Midbrain (tissue), 1 donor: ENCODE measurements at regions not wholly inside any gene's neighbourhood (a gene's known extent, or its start where the extent isn't known, plus 50 kb on each side); places are given as distances from the start of the nearest gene placed in this dataset.

ENCODE experiments used
- DNase-seq: peaks from one replicate; lab custom pipeline; 2025; lab: John Stamatoyannopoulos, UW

DNA sequence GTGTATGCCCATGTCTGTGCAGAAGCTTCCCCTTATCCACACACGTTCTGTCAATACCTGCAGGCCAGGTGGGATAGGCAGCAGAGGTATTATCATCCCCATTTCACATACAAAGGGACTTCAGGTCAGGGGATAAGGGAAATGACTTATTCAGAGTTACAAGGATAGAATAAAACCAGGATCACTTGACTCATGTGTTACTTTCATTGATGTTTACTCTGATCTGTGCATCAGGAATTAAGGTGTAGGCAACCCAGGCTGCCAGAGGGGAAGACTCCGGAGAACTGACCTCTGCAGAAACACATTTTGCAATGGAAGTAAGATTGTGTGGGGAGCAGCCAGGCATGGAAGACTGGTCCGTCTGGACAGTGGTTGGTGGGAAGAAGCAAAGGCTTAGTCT, 74.2 kb upstream of the FSTL4 start:
- no peak for DNase-seq

GRCh38 chr5:133685402-133686018, 73.2 kb upstream of the FSTL4 start:
- no peak for DNase-seq

DNA sequence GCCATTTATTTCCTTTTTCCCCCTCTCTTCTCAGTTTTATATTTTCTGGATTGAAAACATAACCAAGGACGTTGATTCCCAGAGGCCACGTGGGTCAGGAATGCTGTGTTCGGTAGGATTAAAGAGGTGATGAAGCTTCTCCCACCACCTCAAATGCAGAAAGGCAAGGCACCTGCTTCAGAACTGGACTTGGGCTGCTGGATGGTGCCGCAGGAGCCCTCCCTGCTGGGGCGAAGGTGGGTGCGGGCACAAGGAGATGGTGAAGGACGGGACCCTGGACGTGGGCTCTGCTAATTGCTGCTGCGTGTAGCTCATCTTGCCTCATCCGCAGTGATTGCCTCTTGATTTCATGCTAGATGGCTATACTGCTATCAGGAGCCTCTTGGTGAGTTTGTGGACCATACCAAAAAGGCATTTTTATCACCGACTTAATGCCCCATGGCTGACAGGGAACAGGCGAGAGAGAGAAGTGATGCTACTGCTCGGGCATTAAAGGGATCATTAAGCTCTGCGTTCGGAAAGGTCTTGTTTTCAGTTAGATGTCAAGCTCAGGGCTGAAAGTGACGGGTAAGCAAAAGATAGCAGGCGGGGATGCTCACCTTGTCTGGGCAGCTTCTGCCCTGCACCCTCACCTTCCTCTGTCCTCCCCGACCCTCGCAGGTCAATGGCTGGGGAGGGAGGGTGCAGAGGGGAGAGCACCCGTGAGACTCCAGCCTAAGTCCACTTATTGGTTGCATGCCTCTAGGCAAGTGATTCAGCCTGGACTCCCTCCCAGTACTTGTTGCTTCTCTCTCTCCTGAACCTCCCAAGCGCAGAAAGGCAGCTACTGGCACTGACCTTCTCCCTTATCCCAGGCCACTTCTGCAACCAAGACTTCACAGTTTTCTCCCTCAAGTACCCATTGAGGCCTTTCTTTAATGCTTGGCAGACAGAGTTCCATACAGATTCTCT, 71.6 kb upstream of the FSTL4 start:
- no peak for DNase-seq

GRCh38 chr5:133682451-133682850, 70.1 kb upstream of the FSTL4 start:
- no peak for DNase-seq

- DNase-seq: no peak
Measured at GRCh38 chr5:133681896-133682295, 69.6 kb upstream of the FSTL4 start.

DNA sequence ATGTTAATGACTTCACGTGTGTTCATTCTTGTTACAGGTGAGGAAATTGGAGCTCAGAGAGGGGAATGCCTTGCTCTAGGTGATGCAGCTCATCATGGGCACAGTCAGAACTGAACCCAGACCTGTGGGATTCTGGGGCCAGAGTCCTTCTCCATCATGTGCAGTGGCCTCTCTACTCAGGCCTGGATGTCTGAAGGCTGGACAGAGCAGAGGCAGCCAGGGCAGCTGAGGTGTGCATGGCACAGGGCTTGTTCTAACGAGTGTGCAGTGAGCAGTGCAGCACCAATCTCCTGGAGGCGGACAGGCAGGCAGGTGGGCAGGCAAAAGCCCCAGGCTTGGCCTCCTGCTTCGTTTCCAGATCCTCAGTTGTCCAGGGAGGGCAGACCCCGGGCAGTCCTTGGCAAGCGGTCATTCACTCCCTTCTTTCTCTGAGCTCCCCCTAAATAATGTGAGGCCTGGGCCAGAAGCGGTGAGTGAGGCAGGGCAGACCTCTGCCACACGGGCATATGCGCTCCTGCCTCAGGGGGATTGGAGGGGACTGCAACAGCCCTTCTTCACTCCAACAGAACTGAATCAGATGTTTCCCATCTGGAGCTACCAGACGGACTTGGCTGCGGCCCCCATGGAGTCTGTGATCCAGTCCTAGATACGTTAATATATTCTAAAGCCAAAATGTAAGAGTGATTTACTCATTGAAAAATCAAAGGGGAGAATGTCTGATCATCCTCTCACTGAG, 68.7 kb upstream of the FSTL4 start:
- no peak for DNase-seq

- no peak for DNase-seq
Measured at GRCh38 chr5:133679534-133679933, 67.2 kb upstream of the FSTL4 start.

GRCh38 chr5:133675376-133676154, 63.2 kb upstream of the FSTL4 start:
- no peak for DNase-seq

GRCh38 chr5:133670336-133670735, 58.0 kb upstream of the FSTL4 start:
- DNase-seq: no peak

DNA sequence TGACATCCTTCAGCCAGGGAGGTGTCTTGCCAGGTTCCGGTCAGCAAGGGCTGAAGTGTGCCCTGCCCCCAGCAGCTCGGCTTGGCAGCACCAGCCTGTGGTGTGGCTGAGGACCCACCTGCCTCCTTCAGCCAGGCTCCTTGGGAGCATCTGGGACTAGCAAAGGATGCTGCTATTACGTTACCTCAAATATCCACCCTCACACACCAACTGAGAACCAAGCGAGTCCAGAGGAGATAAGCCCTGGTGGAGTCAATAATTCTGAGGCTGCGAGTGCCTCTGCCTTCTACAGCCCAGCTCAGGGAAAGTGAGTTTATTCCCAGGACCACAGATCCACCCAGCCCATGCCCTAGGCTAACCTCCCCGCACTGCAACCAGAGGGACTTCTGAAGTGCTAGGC, 57.1 kb upstream of the FSTL4 start:
- DNase-seq: no peak

GRCh38 chr5:133668458-133668857, 56.1 kb upstream of the FSTL4 start:
- no peak for DNase-seq

DNA sequence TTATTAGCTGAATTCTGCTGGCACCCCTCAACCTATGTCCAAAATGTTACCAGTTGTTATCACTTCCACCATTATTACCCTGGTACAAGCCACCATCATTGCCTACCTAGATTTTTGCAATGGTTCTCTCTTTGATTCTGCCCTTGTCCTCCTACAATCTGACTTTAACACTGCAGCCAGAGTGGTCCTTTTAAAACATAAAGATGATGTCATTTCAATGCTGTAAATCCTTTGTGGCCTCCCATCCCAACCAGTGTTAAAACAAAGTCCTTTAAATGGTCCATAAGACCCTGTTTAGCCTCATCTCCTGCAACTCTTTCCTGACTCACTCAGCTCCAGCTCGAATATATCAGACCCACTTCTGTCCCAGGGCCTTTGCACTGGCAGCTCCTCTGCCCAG, 54.9 kb upstream of the FSTL4 start:
- DNase-seq: no peak

DNA sequence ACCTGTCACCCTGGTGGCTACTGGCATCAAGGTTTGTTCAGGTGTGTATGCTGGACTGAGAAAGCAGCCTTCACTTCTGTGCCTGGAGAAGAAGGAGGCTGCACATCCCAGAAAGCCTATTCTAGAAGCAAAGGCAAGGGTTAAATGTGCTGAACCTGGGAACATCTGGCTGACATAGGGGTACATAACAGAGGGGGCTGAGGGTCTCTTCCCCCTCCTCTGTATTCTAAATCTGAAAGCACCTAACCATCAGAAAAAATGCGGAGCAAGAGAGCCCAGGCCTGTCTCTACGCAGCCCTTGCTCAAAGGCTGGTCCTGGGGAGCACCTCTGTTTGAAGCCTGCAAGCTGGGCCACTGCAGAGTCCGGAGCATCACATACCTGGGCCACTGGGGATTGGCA, 53.2 kb upstream of the FSTL4 start:
- DNase-seq: no peak

GRCh38 chr5:133664422-133664821, 52.1 kb upstream of the FSTL4 start:
- DNase-seq: no peak

GRCh38 chr5:133663397-133664054, 51.2 kb upstream of the FSTL4 start:
- no peak for DNase-seq

- no peak for DNase-seq
Measured at GRCh38 chr5:133662578-133662977, 50.2 kb upstream of the FSTL4 start.
